HG03139 (cell line): ENCODE measurements at regions not wholly inside any gene's neighbourhood (a gene's known extent, or its start where the extent isn't known, plus 50 kb on each side); places are given as distances from the start of the nearest gene placed in this dataset.
"Not testable (repeated sequence)": the region's sequence is repeated elsewhere in the genome, so short reads cannot be mapped to it uniquely, and the experiment has no call there.

Experiments used
- ATAC-seq: cut with Tn5 transposase; IDR thresholded peaks from one replicate; pipeline ENCODE4 v1.9.1; 2021; ENCODE audit not compliant: unreplicated experiment

DNA sequence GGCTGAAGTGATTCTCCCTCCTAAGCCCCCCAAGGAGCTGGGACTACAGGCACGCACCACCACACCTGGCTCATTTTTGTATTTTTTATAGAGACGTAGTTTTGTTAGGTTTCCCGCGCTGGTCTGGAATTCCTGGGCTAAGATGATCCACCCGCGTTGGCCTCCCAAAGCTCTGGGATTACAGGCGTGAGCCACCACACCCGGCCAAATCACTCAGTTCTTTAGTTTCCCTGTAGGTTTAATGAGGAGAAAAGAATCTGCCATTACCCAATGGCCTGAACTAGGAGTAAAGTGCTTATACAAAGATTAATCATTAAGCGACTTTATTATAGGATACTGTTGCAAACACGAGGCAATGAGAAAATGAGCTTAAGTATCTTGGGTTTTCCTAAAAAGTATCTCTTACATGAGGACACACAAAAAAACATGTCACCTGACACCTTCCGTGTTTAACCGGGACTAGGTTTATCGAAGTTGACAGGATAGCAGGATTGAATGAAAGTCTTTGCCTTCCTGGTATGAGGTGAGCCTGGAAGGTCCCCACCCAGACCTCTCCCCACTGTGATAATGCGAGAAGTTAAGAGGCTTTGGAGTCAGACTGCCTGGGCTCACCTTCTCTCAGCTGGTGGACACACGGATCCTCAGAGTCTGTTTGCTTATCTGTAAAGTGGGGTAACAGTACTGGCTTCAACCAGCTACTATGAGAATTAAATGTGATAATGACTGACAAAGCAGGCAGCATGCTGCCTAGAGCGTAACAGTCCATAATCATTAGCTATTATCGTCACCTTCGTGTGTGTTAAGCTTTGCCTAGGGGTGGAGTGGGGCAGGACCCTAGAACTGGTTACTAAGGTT, 133.5 kb upstream of the KRAS start:
- ATAC-seq: no peak

DNA sequence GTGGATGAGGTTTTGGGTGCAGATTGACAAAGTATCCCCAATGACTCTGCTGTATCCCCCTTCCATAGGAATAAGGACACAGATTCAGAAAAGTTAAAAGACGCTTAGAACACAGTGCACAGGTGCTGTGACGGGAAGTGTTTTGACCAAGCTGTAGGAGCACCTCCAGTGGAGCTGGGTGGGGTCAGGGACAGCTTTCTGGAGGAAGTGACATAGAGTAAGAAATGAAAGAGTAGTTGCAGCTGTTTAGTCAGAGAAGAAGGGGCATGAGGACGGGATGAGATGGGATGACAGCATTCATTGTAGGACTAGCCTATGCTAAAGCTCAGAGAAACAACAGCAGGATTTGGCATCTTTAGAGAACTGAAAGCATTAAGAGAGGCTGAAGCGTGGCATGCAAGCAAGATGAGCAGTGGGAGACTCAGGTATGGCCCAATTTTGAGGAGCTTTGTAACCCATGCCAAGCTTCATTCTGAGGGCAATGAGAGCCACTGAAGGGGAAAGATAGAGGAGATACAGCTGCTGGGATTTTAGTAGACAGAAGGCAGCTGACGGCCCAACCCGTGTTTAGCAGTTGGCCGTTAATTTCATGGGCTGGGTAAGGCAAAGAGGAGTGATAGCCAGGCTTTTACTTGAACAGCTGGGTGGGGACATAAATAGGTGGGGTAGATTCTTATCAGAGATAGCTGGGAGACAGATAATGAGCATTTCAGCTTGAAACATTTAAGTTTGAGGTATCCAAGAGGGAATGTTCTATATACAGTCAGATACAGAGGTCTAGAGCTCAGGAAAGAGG, 131.8 kb upstream of the KRAS start:
- no peak for ATAC-seq

DNA sequence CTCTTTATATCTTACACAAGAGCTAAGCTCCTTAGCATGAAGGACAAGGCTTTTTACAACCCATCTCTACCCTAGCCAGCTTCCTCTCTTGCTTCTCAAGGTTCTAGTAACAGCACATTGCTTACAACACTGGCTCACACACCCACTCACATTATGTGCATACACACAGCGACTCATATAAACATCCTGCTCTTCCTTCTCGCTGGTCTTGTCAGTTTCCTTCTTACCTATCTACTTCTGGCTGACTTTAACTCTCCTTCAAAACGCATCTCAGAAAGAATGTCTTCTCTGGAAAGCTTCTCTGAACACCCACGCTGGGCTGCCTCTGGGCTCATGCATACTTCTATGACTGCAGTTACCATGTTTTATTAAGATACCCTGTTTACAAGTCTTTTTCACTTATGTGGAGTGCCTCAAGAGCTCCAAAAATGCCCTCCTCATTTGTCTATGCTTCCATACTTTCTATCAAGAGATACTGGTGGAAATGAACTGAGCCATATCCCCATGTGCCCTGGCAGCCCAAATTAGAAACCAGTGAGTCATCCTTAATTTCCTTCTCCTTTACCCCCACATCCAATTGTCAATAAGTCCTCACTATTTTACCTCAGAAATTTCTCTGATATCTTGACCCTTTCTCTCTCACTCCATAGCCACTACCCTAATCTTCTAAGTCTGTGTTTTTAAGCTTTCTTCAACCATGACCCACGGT, 126.9 kb upstream of the KRAS start:
- peak; percentile 68 for ATAC-seq

DNA sequence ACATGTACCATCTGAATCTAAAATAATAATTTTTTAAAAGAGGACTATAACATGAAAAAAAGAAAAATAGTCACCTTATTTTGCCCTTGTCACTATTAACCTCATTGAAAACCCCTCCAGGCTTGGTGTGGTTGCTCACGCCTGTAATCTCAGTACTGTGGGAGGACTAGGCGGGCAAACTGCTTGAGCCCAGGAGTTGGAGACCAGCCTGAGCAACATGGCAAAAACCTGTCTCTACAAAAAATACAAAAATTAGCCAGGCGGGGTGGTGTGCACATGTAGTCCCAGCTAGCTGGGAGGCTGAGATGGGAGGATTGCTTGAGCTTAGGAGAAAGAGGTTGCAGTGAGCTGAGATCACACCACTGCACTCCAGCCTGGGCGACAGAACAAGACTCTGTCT, 126.3 kb upstream of the KRAS start:
- ATAC-seq: no peak

DNA sequence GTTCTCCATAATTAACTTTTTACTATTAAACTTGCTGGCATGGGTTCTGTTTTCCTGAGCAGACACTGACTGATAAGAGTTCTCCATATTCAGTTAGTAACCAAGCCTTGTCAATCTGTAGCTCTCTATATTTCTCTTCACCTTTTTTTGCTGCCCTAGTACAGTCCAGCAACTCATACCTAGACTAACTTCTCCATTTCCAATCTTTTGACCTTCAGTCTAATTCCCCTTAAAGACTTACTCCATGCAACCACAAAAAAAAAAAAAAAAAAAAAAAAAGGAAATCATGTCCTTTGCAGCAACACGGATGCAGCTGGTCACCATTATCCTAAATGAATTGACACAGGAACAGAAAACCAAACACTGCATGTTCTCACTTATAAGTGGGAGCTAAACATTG, 125.7 kb upstream of the KRAS start:
- ATAC-seq: no peak

DNA sequence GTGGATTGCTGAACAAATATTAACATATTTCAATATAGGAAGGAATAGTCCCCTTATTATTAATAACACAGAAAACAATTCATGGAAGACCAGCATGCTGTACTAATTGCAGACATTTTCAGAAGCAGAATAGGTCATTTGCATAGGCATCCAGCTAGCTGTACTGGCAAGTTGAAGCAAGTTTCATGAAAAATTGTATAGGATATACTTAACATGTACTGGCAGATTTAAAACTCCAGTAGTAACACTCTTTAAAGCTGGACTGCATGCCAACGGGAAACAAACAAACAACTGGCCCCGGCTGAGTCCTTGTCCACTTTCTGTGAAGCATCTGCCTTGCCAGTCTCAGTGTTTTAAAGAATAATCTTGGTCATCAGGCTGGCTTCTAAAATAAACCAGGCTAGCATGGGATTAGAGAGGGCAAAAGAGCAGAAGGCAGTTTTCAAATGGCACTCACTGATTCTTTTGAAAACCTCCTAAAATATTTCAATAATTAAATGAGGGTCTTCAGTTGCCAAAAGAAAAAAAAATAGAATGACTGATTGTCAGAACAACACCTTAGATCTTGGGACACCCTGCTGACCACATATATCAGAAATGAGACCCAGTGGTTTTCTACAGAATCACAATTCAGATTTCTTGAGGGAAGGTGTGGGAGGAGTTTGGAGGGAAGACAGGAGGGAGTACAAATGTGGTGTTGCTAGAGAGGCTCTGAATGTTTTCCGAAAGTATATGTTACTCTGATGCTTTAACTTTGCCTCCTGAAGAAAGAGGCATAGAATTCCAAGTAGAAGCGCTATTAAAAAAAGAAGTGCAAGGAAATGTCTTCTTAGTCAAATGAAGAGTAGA, 122.5 kb upstream of the KRAS start:
- no peak for ATAC-seq

DNA sequence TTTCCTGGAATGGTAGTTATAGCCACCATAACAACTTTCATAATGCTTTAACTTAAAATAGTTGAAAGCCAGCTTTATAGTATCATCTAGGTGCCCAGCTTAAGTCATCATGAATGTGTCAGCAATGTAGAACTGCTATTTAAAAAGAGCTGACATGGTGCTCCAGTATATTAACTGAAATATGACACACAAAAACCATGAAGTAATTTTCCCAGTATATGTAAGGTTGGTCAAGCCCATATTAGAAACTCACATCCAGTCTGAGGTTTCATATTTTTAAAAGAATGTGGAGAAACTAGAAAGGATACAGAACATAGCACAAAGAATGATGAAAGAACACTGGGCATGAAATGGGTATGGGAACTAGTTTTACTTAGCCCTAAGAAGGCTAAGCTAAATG, 121.3 kb upstream of the KRAS start:
- ATAC-seq: no peak

DNA sequence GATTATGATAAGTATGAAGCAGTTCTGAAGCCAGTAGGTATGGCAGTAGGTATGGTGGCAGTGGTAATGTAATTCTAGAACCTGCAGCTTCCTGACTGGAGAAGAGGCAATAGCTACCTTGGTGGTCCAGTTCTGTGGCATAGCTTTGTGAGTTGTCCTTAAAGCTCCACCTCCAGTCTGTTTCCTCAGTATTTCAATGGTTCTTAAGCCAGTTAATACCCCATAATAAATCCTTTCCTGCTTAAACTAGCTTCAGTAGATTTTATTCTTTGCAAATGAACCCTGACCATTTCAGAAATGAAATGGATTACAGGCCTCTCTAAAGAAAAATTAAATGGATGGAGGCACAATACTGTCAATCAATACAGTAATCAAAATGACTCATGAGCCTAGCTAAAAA, 117.8 kb upstream of the KRAS start:
- ATAC-seq: no peak

DNA sequence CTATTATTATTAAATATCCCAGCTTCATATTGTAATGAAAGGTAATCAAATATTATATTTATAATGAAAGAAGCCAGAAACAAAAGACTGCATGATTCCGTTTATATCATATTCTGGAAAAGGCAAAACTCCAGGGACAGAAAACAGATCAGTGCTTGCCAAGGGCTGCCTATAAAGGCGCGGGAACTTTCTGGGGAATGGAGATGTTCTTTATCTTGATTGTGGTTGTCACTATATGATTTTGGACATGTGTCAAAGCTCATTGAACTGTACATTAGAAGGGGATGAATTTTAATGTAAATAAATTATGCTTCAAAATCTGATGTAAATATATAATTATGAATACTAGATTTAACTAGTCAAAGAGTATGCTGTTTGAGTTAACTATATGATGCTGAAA, 115.4 kb upstream of the KRAS start:
- no peak for ATAC-seq

DNA sequence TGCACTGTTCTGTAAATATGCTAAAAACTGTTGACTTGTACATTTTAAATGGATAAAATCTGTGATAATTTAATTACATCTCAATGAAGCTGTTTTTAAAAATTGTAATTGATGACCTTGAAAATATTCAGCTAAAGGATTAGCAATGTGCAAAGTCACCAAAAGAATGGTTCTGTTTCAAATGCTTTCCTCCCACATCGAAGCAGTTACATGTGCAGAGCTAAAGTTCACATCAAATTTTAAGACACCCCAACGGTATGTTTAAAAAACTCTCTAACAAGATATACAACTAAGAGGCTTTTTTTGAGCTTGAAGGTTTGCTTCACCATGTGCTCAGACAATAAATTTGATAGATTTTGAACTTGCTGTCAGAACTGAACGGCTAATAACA, 114.6 kb upstream of the KRAS start:
- no peak for ATAC-seq

DNA sequence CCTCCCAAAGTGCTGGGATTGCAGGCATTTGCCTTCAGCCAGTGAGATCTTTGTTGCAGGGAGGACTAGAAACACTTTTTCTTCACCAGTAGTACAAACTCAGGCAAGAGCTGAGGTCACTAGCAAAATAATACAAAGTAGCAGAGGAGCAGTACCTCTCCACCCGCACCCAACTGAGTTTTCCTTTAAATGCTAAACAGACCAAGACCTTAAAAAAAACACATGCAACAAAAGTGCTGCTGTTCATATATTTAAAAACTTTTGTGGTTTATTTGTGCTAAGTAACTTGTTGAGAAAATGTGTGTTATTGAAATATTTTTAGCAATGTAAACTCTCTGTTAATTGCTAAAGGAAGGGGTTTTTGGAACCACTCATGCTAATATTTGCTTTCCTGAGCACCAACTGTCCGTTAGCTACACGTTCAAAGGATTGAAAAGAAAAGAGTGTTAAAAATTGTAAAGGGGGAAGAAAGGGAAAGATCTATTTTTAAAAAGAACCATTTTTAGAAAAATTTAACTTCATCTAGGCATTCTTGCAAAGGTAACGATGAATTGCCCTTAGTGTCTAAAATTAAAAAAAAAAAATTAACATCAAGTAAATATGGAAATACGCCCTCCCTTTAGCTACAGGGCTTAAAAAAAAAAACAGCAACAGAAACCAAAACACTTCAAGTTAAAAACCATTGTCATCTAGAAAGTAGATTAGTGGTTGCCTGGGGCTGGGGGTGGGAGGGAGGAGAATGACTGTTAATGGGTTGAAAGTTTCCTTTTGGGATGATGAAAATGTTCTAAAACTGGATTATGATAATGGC, 114.0 kb upstream of the KRAS start:
- ATAC-seq: peak; percentile 72

DNA sequence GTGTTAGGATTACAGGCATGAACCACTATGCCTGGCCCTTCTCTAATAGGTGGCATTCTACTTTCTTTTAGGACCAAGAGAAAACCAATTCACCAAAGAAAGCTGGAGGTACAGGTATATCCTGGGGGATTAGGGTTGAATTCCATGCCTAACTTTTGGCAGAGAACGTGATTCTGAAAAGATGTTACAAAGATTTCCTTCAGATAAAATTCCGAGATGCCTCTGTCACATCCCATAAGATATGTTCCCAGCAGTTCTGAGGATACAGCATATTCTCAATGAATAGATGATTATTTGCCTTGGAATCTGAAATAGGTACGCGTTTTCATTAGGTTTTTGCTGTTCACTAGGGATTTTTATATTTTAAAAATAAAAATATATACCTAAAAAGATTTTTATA, 111.9 kb upstream of the KRAS start:
- no peak for ATAC-seq

DNA sequence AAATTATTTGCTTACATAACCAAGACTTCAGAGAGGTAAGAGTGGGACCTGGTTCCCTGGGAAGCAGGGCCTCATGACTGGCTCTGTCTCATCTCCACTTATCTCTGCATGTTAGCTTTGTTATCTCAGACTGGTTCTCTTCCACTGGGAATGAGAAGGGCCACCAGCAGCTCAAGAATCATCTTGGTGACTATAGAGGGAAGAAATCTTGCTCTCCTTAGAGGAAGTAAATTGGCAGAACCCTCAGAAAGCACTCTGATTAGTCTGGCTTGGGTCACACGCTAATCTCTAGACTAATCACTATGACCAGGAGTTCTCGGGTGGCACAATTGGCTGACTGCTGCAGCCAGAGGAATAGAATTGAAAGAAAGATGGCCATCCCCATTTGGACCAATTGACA, 110.8 kb upstream of the KRAS start:
- ATAC-seq: no peak

DNA sequence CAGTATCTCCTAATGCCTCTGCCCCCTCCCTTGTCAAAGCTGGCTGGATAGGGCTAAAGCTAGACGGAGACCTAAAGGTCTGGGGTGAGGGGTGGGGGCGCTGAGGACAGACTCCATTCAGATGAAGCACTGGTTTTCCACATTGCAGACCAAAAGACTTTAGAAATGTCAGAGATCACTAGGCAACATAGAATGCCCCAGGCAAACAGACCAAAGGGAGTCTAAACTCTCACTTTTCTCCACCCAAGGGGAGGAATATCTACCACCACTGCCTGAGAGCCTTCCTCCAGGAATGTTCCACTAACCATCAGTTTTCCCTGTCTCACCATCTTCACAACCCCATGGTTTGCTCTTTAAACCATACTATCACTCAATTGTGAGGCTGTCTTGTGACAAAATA, 106.9 kb upstream of the KRAS start:
- no peak for ATAC-seq

DNA sequence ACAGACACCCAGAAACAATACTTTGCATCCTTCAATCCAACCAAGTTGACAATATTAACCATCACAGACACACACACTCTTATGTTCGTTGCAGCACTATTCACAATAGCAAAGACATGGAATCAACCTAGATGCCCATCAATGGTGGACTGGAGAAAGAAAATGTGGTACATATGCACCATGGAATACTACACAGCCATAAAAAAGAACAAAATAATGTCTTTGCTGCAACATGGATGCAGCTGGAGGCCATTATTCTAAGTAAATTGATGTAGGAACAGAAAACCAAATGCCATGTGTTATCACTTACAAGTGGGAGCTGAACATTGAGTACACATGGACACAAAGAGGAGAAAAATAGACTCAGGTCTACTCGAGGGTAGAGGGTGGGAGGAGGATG, 102.2 kb upstream of the KRAS start:
- not testable (repeated sequence) for ATAC-seq

DNA sequence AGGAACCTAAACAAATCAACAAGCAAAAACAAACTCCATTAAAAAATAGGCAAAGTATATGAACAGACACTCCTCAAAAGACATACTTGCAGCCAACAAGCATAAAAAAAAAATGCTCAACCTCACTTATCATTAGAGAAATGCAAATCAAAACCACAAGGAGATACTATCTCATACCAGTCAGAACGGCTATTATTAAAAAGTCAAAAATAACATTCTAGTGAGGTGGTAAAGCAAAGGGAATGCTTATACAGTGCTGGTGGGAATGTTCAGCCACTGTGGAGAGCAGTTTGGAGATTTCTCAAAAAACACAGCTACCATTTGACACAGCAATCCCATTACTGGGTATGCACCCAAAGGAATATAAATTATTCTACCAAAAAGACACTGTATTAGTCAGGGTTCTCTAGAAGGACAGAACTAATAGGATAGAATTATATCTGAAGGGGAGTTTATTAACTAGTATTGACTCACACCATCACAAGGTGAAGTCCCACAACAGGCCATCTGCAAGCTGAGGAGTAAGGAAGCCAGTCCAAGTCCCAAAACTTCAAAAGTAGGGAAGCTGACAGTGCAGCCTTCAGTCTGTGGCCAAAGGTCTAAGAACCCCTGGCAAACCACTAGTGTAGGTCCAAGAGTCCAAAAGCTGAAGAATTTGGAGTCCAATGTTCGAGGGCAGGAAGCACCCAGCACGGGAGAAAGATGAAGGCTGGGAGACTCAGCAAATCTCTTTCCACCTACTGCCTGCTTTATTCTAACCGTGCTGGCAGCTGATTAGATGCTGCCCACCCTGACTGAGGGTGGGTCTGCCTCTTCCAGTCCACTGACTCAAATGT, 101.6 kb upstream of the KRAS start:
- no peak for ATAC-seq

DNA sequence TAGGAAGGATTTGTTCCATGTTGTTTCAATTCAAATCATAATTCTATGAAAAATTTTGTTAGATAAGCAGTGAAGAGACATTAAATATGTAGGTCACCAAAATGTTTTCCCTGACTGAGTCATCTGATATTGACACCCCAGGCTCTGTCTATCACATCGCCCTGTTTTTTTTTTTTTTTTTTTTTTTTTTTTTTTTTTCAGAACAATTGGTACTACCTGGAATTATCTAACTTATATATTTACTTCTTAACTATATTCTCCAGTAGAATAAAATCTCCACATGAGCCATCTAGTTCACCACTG, 97.8 kb upstream of the KRAS start:
- ATAC-seq: no peak

DNA sequence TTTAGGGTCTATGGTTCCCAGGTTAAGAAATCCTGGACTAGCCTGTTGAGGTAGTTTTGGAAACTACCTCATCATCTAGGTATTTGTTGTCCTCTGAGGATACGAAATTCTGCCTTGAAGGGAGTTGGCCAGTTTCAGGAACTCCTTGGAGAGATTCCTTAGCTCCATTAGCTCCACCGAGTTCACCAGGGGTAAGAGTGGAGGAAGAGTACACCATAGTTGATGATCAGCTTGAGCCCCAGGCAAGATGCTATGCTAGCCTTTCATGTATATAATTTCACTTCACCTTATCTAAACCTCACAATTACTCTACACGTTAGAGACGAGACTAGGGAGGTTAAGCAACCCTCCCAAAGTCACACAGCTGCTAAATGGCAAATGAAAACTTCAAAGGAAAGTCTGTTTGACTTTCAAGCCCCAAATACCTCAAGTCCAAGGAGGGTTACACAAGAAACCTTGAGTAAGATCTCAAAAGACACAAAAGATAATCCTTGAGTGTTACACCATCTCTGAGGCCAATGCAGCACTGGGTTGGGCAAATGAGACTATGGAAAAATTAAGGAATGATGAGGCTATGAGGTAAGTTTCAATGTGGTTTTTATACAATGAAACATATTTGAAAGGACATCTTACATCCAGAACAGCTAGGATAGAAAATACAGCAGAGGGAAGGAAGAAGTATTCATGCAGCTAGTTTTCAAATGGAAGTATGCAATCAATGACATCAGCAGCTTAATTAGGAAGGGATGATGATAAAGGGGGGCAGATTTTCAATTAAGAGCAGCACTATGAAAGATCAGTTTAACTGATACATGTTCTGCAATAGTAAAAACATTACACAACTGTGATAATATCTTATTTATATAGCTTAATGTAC, 97.2 kb upstream of the KRAS start:
- ATAC-seq: no peak
